Gastroesophageal sphincter (tissue), 4 donors: ENCODE measurements at regions not wholly inside any gene's neighbourhood (a gene's known extent, or its start where the extent isn't known, plus 50 kb on each side); places are given as distances from the start of the nearest gene placed in this dataset.

Experiments used
- ATAC-seq: fragments of 150-250 bp; one replicate; pipeline ENCODE4 v1.9.1; 2016; ENCODE audit warnings: mild to moderate bottlenecking, moderate library complexity
- H3K27ac ChIP-seq, 4 donors: fragments of 200-600 bp; sonication (generic) in 3 of 4; 1 replicate in 3 of 4; 2 replicates in 1 of 4; pipeline ENCODE4 v1.5.1; 2016 to 2019
- H3K27me3 ChIP-seq: fragments of 200-600 bp; sonication (generic); one replicate; pipeline ENCODE4 v1.5.1; 2019
- H3K36me3 ChIP-seq, 2 donors: fragments of 200-600 bp; sonication (generic); one replicate each; pipeline ENCODE4 v1.5.1; 2019; ENCODE audit warnings: control low read depth in 1 of 2
- H3K4me1 ChIP-seq, 3 donors: fragments of 200-600 bp; sonication (generic); 1 replicate in 2 of 3; 2 replicates in 1 of 3; pipeline ENCODE4 v1.5.1; 2016 to 2019; ENCODE audit warnings: control low read depth in 2 of 3
- H3K4me3 ChIP-seq, 2 donors: fragments of 200-600 bp; sonication (generic); one replicate each; pipeline ENCODE4 v1.5.1; 2019; ENCODE audit warnings: mild to moderate bottlenecking in 1 of 2, moderate library complexity in 1 of 2
- H3K9me3 ChIP-seq, 3 donors: fragments of 200-600 bp; sonication (generic); one replicate each; pipeline ENCODE4 v1.5.1; 2017 to 2019; ENCODE audit warnings: control low read depth in 2 of 3
- EP300 ChIP-seq: sonication (generic); formaldehyde crosslinking; IDR thresholded peaks from one replicate; pipeline ENCODE4 v1.6.1; 2017; ENCODE audit warnings: antibody characterized with exemption, mild to moderate bottlenecking
- POLR2A ChIP-seq, 2 donors: fragments of 450-650 bp; IDR thresholded peaks; one replicate each; pipeline ENCODE4 v1.6.1; 2017; ENCODE audit warnings: antibody characterized with exemption in 2 of 2, mild to moderate bottlenecking in 2 of 2, moderate library complexity in 1 of 2
- POLR2AphosphoS5 ChIP-seq: sonication (generic); formaldehyde crosslinking; IDR thresholded peaks from one replicate; pipeline ENCODE4 v1.6.1; 2017; ENCODE audit warnings: antibody characterized with exemption
- WGBS, 2 donors: methylation state at CpG; one replicate each; pipeline ENCODE4 v1.1.5; 2018; ENCODE audit warnings: low coverage in 1 of 2; 5-methylcytosine and 5-hydroxymethylcytosine counted together
- TF ChIP-seq, protein P1 (sequence below), 4 experiments: fragments of 200-600 bp in 2 of 4; fragments of 450-650 bp in 2 of 4; sonication (generic) in 1 of 4; IDR thresholded peaks; one replicate each; pipeline ENCODE4 v1.5.1; 2017 to 2019; ENCODE audit warnings: antibody characterized with exemption in 4 of 4, mild to moderate bottlenecking in 2 of 4, moderate library complexity in 2 of 4

DNA sequence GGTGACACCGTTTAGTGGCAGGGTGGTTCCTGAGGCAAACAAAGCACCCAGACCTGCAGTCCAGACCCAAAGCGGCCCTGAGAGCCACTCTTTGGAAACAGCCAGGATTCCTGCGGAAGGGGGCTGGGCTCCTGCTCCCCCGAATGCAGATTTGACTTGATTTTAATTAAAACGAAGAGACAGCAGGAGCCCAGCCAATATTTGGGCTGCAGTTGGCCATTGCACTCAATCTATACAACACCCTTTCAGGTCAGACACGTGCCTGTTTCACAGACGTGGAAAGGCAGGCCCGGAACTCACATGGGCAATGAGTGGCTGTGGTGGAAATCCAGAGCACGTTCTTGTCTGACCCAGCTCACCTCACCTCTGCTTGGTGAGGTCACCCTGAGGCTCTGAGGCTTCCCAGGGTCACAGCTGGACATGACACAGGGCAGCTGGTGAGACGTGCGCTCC lies 122.4 kb downstream of the NDUFA10 start:
- no peaks in the 10 kb centered on the region for H3K27me3 ChIP-seq
- ATAC-seq, result no peak
- 27 to 68% methylated on average over 2 to 4 of the region's 11 CpGs for WGBS, 2 donors
- no peaks in the 10 kb centered on the region for H3K9me3 ChIP-seq
- no peaks in the 10 kb centered on the region for H3K4me1 ChIP-seq
- H3K36me3 ChIP-seq, result peaks cover 0 to 6% of the 10 kb centered on the region in 2 donors
- H3K4me3 ChIP-seq, result no peak overlapping the region
- no peak for TF ChIP-seq POLR2A (IDR thresholded peaks at IDR 0.05)
- TF ChIP-seq, protein P1, sequence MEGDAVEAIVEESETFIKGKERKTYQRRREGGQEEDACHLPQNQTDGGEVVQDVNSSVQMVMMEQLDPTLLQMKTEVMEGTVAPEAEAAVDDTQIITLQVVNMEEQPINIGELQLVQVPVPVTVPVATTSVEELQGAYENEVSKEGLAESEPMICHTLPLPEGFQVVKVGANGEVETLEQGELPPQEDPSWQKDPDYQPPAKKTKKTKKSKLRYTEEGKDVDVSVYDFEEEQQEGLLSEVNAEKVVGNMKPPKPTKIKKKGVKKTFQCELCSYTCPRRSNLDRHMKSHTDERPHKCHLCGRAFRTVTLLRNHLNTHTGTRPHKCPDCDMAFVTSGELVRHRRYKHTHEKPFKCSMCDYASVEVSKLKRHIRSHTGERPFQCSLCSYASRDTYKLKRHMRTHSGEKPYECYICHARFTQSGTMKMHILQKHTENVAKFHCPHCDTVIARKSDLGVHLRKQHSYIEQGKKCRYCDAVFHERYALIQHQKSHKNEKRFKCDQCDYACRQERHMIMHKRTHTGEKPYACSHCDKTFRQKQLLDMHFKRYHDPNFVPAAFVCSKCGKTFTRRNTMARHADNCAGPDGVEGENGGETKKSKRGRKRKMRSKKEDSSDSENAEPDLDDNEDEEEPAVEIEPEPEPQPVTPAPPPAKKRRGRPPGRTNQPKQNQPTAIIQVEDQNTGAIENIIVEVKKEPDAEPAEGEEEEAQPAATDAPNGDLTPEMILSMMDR (IDR thresholded peaks at IDR 0.05), result no peak
- no peak for TF ChIP-seq POLR2AphosphoS5
- no peak for TF ChIP-seq EP300
- H3K27ac ChIP-seq, result no peak overlapping the region

DNA sequence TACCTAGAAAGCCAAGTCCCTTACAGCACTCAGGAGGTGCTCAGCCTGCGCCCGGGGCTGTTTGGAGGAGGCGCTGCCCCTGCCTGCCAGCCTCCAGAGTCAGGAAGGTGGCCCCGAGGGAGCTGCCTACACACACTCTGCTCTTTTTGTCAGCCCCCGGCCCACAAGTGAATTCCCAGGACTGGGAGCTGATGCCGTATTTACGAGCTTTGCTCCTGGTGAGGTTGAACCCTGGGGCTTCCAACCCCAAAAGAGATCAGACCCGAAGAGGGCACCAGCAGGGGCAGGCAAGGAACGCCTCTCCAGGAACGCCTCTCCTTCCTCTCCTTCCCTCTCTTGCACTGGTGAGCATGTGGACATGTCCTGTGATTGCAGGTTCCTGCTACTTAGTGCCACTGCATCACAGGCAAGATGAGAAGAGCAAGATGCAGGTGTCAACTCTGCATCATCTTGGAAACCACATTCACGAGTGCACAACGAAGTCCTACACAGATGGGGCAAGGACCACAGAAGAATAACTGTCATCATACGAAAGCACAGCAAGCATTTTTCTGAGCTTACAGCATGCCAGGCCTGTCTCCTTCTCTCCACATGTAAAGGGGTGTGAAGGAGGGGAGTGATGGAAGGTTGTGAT lies 126.7 kb downstream of the NDUFA10 start:
- Histone ChIP-seq H3K4me3 (no peak overlapping the region), H3K9me3 (no peaks in the 10 kb centered on the region), H3K4me1 (no peaks in the 10 kb centered on the region), H3K27ac (no peak overlapping the region), H3K27me3 (no peaks in the 10 kb centered on the region), H3K36me3 (no peaks in the 10 kb centered on the region)
- WGBS, 2 donors, result 60 to 80% methylated on average over 1 to 3 of the region's 13 CpGs
- no peak for ATAC-seq
- TF ChIP-seq POLR2A (IDR thresholded peaks at IDR 0.05), result no peak

DNA sequence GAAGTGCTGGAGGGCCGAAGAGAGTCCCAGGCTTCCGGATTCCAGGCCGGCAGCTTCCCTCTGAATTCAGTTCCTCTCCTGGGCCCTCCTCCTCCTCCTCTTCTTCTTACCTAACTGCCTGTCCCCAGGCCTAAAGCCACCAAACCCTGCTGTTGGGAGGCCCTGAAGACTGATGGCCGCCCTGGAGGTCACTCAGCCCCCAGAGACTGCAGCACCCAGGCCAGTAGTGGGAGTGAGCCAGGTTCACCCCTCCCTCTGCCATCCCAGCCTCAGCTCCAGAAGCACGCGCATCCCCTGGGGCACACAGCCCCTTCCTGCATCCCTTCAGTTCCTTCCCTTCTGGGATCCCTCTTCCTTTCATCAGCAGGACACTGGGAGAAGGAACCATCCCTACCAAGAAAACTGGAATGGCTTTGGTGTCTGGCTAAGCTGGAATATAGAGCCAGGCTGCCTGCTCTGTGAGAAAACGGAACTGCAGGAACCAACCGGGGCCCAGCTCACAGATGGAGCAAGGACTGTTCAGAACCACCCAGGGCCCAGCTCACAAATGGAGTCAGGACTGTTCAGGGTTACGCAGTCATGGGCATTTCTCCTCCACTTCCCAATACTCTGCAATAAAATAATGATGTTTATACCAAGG lies 127.4 kb downstream of the NDUFA10 start:
- WGBS, 2 donors, result 68 to 78% methylated on average over 6 of the region's 9 CpGs
- no peaks in the 10 kb centered on the region for H3K9me3 ChIP-seq
- H3K27me3 ChIP-seq, result no peaks in the 10 kb centered on the region
- no peak overlapping the region for H3K27ac ChIP-seq
- no peak for ATAC-seq
- no peaks in the 10 kb centered on the region for H3K4me1 ChIP-seq
- no peaks in the 10 kb centered on the region for H3K36me3 ChIP-seq
- TF ChIP-seq POLR2AphosphoS5 (no peak), EP300 (no peak), POLR2A (IDR thresholded peaks at IDR 0.05) (no peak)
- TF ChIP-seq, protein P1 (IDR thresholded peaks at IDR 0.05), result no peak
- no peak overlapping the region for H3K4me3 ChIP-seq

DNA sequence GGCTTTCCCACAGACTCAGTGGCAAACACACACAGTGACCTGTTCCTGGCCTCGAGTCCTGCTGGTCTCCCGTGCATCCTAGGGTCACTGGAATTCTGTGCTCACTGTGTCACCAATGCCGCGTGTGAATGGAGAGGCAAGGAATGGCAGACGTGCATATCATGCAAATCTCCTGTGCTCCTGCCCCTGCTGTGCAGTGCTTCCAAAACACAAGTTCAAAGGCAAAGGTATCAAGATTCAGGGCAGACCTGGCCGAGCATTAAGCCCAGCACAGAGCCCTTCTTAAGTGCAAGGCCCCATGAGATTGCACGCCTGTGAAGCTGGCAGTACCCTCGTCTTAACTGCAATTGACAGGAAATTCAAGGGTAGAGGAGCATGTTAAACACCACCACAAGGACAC lies 129.1 kb downstream of the NDUFA10 start:
- Histone ChIP-seq H3K4me1 (no peaks in the 10 kb centered on the region), H3K4me3 (no peak overlapping the region), H3K9me3 (no peaks in the 10 kb centered on the region), H3K27me3 (no peaks in the 10 kb centered on the region), H3K36me3 (no peaks in the 10 kb centered on the region), H3K27ac (no peak overlapping the region)
- WGBS, 2 donors, result 14 to 40% methylated on average over 1 to 2 of the region's 8 CpGs
- ATAC-seq, result no peak
- TF ChIP-seq POLR2AphosphoS5, result no peak
- TF ChIP-seq EP300, result no peak
- no peak for TF ChIP-seq POLR2A (IDR thresholded peaks at IDR 0.05)
- TF ChIP-seq, protein P1 (IDR thresholded peaks at IDR 0.05), result no peak

DNA sequence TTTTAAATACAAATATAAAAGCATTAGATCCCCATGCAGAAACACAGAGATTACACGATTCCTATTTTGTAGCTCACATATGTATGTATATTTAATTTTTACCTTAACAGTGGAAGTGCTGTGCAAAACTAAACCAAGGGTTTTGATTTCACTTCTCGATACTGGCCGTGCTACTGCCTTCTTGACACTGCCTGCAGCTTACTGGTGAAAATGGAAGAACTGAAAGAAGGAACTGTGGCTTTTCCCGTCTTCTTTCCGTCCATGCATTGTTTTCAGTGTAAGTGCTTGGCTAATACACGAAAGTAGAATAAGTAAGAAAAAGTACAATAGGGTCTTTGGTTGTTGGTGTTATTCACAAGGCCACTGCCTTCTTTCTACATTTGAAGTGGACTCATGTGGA lies 129.5 kb downstream of the NDUFA10 start:
- H3K36me3 ChIP-seq, result no peaks in the 10 kb centered on the region
- H3K9me3 ChIP-seq, result no peaks in the 10 kb centered on the region
- no peaks in the 10 kb centered on the region for H3K4me1 ChIP-seq
- TF ChIP-seq POLR2AphosphoS5 (no peak), EP300 (no peak), POLR2A (IDR thresholded peaks at IDR 0.05) (no peak)
- TF ChIP-seq, protein P1 (IDR thresholded peaks at IDR 0.05), result no peak
- H3K27ac ChIP-seq, result no peak overlapping the region
- no peak for ATAC-seq
- 66 to 73% methylated on average over 5 to 6 of the region's 6 CpGs for WGBS, 2 donors
- no peaks in the 10 kb centered on the region for H3K27me3 ChIP-seq
- H3K4me3 ChIP-seq, result no peak overlapping the region
